ENCODE measurements at regions not wholly inside any gene's neighbourhood (a gene's known extent, or its start where the extent isn't known, plus 50 kb on each side); places are given as distances from the start of the nearest gene placed in this dataset.
"Not testable (repeated sequence)": the region's sequence is repeated elsewhere in the genome, so short reads cannot be mapped to it uniquely, and the experiment has no call there.

GRCh38 chr13:59279028-59279427 lies 884.7 kb downstream of the DIAPH3 start:
- TF ChIP-seq EZH2phosphoT487 (IDR thresholded peaks at IDR 0.05; ENCODE audit: low read depth, severe bottlenecking, unreplicated experiment) (no peak), CTCF (IDR thresholded peaks at IDR 0.05; ENCODE audit: poor library complexity) (no peak), EZH2 (IDR thresholded peaks at IDR 0.05; ENCODE audit: borderline replicate concordance) (no peak)
- DNase-seq (ENCODE audit: low spot score), result no peak
- Histone ChIP-seq H3K36me3 (replicated peaks; ENCODE audit: insufficient read depth, low read depth) (no peaks in the 10 kb centered on the region), H3K27me3 (no peaks in the 10 kb centered on the region), H3K27ac (no peak overlapping the region), H3K9me2 (replicated peaks; ENCODE audit: insufficient read depth) (no peaks in the 10 kb centered on the region), H3K4me1 (ENCODE audit: insufficient read depth) (no peaks in the 10 kb centered on the region), H2AFZ (no peak overlapping the region), H4K20me1 (ENCODE audit: insufficient read depth, poor library complexity, severe bottlenecking) (no peaks in the 10 kb centered on the region), H3K79me2 (no peaks in the 10 kb centered on the region), H3K4me2 (no peak overlapping the region), H3K9me3 (ENCODE audit: low read depth) (no peaks in the 10 kb centered on the region), H3K4me3 (no peak overlapping the region)
- WGBS (ENCODE audit: low lambda C conversion rate, missing lambda C conversion rate), result 65% methylated on average over 2 of the region's 2 CpGs

- no peaks in the 10 kb centered on the region for H3K79me2 ChIP-seq
- no peak overlapping the region for H2AFZ ChIP-seq
- H3K27me3 ChIP-seq, result no peaks in the 10 kb centered on the region
- H4K20me1 ChIP-seq (ENCODE audit: insufficient read depth, poor library complexity, severe bottlenecking), result no peaks in the 10 kb centered on the region
- H3K4me3 ChIP-seq, result no peak overlapping the region
- DNase-seq (ENCODE audit: low spot score), result no peak
- no peak overlapping the region for H3K4me2 ChIP-seq
- no peaks in the 10 kb centered on the region for H3K9me3 ChIP-seq (ENCODE audit: low read depth)
- TF ChIP-seq EZH2 (IDR thresholded peaks at IDR 0.05; ENCODE audit: borderline replicate concordance) (no peak), EZH2phosphoT487 (IDR thresholded peaks at IDR 0.05; ENCODE audit: low read depth, severe bottlenecking, unreplicated experiment) (no peak), CTCF (IDR thresholded peaks at IDR 0.05; ENCODE audit: poor library complexity) (no peak)
- no peaks in the 10 kb centered on the region for H3K9me2 ChIP-seq (replicated peaks; ENCODE audit: insufficient read depth)
- no peaks in the 10 kb centered on the region for H3K36me3 ChIP-seq (replicated peaks; ENCODE audit: insufficient read depth, low read depth)
- WGBS (ENCODE audit: low lambda C conversion rate, missing lambda C conversion rate), result 96% methylated on average over 3 of the region's 3 CpGs
- H3K27ac ChIP-seq, result no peak overlapping the region
- H3K4me1 ChIP-seq (ENCODE audit: insufficient read depth), result no peaks in the 10 kb centered on the region
Observed at GRCh38 chr13:59279576-59279975, 884.2 kb downstream of the DIAPH3 start.

- no peaks in the 10 kb centered on the region for H4K20me1 ChIP-seq (ENCODE audit: insufficient read depth, poor library complexity, severe bottlenecking)
- H3K4me3 ChIP-seq, result no peak overlapping the region
- H3K9me2 ChIP-seq (replicated peaks; ENCODE audit: insufficient read depth), result no peaks in the 10 kb centered on the region
- H3K79me2 ChIP-seq, result no peaks in the 10 kb centered on the region
- H3K27me3 ChIP-seq, result no peaks in the 10 kb centered on the region
- DNase-seq (ENCODE audit: low spot score), result no peak
- H2AFZ ChIP-seq, result no peak overlapping the region
- H3K4me1 ChIP-seq (ENCODE audit: insufficient read depth), result no peaks in the 10 kb centered on the region
- WGBS (ENCODE audit: low lambda C conversion rate, missing lambda C conversion rate), result 85% methylated on average over 2 of the region's 2 CpGs
- no peaks in the 10 kb centered on the region for H3K36me3 ChIP-seq (replicated peaks; ENCODE audit: insufficient read depth, low read depth)
- TF ChIP-seq EZH2 (IDR thresholded peaks at IDR 0.05; ENCODE audit: borderline replicate concordance), result no peak
- TF ChIP-seq EZH2phosphoT487 (IDR thresholded peaks at IDR 0.05; ENCODE audit: low read depth, severe bottlenecking, unreplicated experiment), result no peak
- TF ChIP-seq CTCF (IDR thresholded peaks at IDR 0.05; ENCODE audit: poor library complexity), result no peak
- no peak overlapping the region for H3K27ac ChIP-seq
- no peaks in the 10 kb centered on the region for H3K9me3 ChIP-seq (ENCODE audit: low read depth)
- no peak overlapping the region for H3K4me2 ChIP-seq
Observed at GRCh38 chr13:59280297-59280696, 883.4 kb downstream of the DIAPH3 start.

- TF ChIP-seq CTCF (IDR thresholded peaks at IDR 0.05; ENCODE audit: poor library complexity) (no peak), EZH2 (IDR thresholded peaks at IDR 0.05; ENCODE audit: borderline replicate concordance) (no peak), EZH2phosphoT487 (IDR thresholded peaks at IDR 0.05; ENCODE audit: low read depth, severe bottlenecking, unreplicated experiment) (no peak)
- no peaks in the 10 kb centered on the region for H3K79me2 ChIP-seq
- no peaks in the 10 kb centered on the region for H3K4me1 ChIP-seq (ENCODE audit: insufficient read depth)
- no peak for DNase-seq (ENCODE audit: low spot score)
- no peaks in the 10 kb centered on the region for H3K9me3 ChIP-seq (ENCODE audit: low read depth)
- WGBS (ENCODE audit: low lambda C conversion rate, missing lambda C conversion rate), result 88% methylated on average over 8 of the region's 8 CpGs
- no peaks in the 10 kb centered on the region for H3K36me3 ChIP-seq (replicated peaks; ENCODE audit: insufficient read depth, low read depth)
- no peak overlapping the region for H3K27ac ChIP-seq
- no peaks in the 10 kb centered on the region for H3K27me3 ChIP-seq
- H4K20me1 ChIP-seq (ENCODE audit: insufficient read depth, poor library complexity, severe bottlenecking), result no peaks in the 10 kb centered on the region
- no peak overlapping the region for H3K4me3 ChIP-seq
- H3K9me2 ChIP-seq (replicated peaks; ENCODE audit: insufficient read depth), result no peaks in the 10 kb centered on the region
- no peak overlapping the region for H2AFZ ChIP-seq
- H3K4me2 ChIP-seq, result no peak overlapping the region
Observed at GRCh38 chr13:59281453-59281852, 882.3 kb downstream of the DIAPH3 start.

- WGBS (ENCODE audit: low lambda C conversion rate, missing lambda C conversion rate), result 86% methylated on average over 5 of the region's 5 CpGs
- not testable (repeated sequence) for H3K4me2 ChIP-seq; H3K9me3 ChIP-seq (ENCODE audit: low read depth); H3K27ac ChIP-seq; H3K9me2 ChIP-seq (replicated peaks; ENCODE audit: insufficient read depth); H3K79me2 ChIP-seq; H3K4me1 ChIP-seq (ENCODE audit: insufficient read depth); H3K27me3 ChIP-seq; H3K36me3 ChIP-seq (replicated peaks; ENCODE audit: insufficient read depth, low read depth); DNase-seq (ENCODE audit: low spot score); H3K4me3 ChIP-seq; H4K20me1 ChIP-seq (ENCODE audit: insufficient read depth, poor library complexity, severe bottlenecking); H2AFZ ChIP-seq
Observed at GRCh38 chr13:59292240-59292639, 871.5 kb downstream of the DIAPH3 start.

Measured in hepatocyte (in vitro differentiated cells).